Activated T-cell treated with anti-CD3 and anti-CD28 coated beads, Interleukin-2, amount 50 U/mL, for 24 hours (primary cell): ENCODE measurements at regions not wholly inside any gene's neighbourhood (a gene's known extent, or its start where the extent isn't known, plus 50 kb on each side); places are given as distances from the start of the nearest gene placed in this dataset.

ENCODE experiments used
- DNase-seq: peaks from one replicate; pipeline ENCODE4 v3.0.0-alpha.2; 2020
- H3K27ac Mint-ChIP-seq: 2 replicates; pipeline ENCODE4 v1.8.0; 2020; ENCODE audit warnings: mild to moderate bottlenecking, mixed read lengths
- H3K27me3 Mint-ChIP-seq: 2 replicates; pipeline ENCODE4 v1.8.0; 2020; ENCODE audit warnings: mixed read lengths
- H3K36me3 Mint-ChIP-seq: 2 replicates; pipeline ENCODE4 v1.8.0; 2020; ENCODE audit warnings: low read depth, mixed read lengths
- H3K4me1 Mint-ChIP-seq: 2 replicates; pipeline ENCODE4 v1.8.0; 2020; ENCODE audit warnings: low read depth, mixed read lengths
- H3K4me3 Mint-ChIP-seq: 2 replicates; pipeline ENCODE4 v1.8.0; 2020; ENCODE audit warnings: mild to moderate bottlenecking, moderate library complexity, mixed read lengths
- H3K9me3 Mint-ChIP-seq: 2 replicates; pipeline ENCODE4 v1.8.0; 2020; ENCODE audit warnings: mixed read lengths

- DNase-seq, result no peak
- no peaks in the 10 kb centered on the region for H3K36me3 Mint-ChIP-seq
- no peaks in the 10 kb centered on the region for H3K9me3 Mint-ChIP-seq
- H3K4me3 Mint-ChIP-seq, result no peak overlapping the region
- peaks cover 13% of the 10 kb centered on the region for H3K27me3 Mint-ChIP-seq
- peaks cover 2% of the 10 kb centered on the region for H3K4me1 Mint-ChIP-seq
- H3K27ac Mint-ChIP-seq, result no peak overlapping the region
These were observed 687.4 kb downstream of the EPM2A start for GRCh38 chr6:145047891-145048290.

- no peak for DNase-seq
- Mint-ChIP-seq H3K36me3 (no peaks in the 10 kb centered on the region), H3K4me3 (no peak overlapping the region), H3K27ac (no peak overlapping the region), H3K27me3 (peaks cover 14% of the 10 kb centered on the region), H3K4me1 (no peaks in the 10 kb centered on the region), H3K9me3 (no peaks in the 10 kb centered on the region)
These were observed 683.7 kb downstream of the EPM2A start for GRCh38 chr6:145051661-145052060.

- Mint-ChIP-seq H3K27ac (no peak overlapping the region), H3K9me3 (no peaks in the 10 kb centered on the region), H3K27me3 (peaks cover 12% of the 10 kb centered on the region), H3K4me3 (no peak overlapping the region), H3K4me1 (no peaks in the 10 kb centered on the region), H3K36me3 (no peaks in the 10 kb centered on the region)
- no peak for DNase-seq
These were observed 679.8 kb downstream of the EPM2A start for GRCh38 chr6:145055567-145055966.

GRCh38 chr6:145060714-145061113 is 674.6 kb downstream of the EPM2A start:
- no peak overlapping the region for H3K4me3 Mint-ChIP-seq
- no peak overlapping the region for H3K27ac Mint-ChIP-seq
- no peaks in the 10 kb centered on the region for H3K36me3 Mint-ChIP-seq
- H3K27me3 Mint-ChIP-seq, result peaks cover 9% of the 10 kb centered on the region
- H3K4me1 Mint-ChIP-seq, result no peaks in the 10 kb centered on the region
- no peaks in the 10 kb centered on the region for H3K9me3 Mint-ChIP-seq
- DNase-seq, result no peak

DNA sequence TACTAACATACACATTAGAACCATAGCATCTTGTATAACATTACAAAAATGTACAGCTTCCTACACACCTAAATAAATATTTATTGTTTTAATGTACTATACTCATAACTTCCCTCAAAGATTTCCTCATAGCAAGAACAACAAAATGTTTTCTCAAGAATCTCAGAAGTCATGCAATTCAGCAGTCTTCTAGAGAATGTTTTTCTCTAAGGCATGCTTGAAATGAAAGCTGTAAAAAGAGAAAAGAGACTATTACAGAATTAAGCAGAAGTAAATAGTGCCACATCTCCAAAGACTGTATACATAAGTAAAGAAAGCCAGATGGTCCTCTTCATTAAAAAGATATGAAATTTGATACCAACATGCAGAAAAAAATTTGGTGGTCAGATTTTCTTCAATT is 672.2 kb downstream of the EPM2A start:
- Mint-ChIP-seq H3K4me3 (no peak overlapping the region), H3K36me3 (no peaks in the 10 kb centered on the region), H3K27ac (no peak overlapping the region), H3K27me3 (peaks cover 21% of the 10 kb centered on the region), H3K4me1 (no peaks in the 10 kb centered on the region), H3K9me3 (no peaks in the 10 kb centered on the region)
- DNase-seq, result no peak

- Mint-ChIP-seq H3K9me3 (no peaks in the 10 kb centered on the region), H3K4me3 (no peak overlapping the region), H3K36me3 (no peaks in the 10 kb centered on the region), H3K4me1 (no peaks in the 10 kb centered on the region), H3K27me3 (peaks cover 30% of the 10 kb centered on the region), H3K27ac (no peak overlapping the region)
- no peak for DNase-seq
These were observed 667.9 kb downstream of the EPM2A start for GRCh38 chr6:145067430-145067829.

- H3K4me3 Mint-ChIP-seq, result no peak overlapping the region
- H3K9me3 Mint-ChIP-seq, result no peaks in the 10 kb centered on the region
- H3K27me3 Mint-ChIP-seq, result peaks cover 28% of the 10 kb centered on the region
- no peak overlapping the region for H3K27ac Mint-ChIP-seq
- no peaks in the 10 kb centered on the region for H3K36me3 Mint-ChIP-seq
- H3K4me1 Mint-ChIP-seq, result no peaks in the 10 kb centered on the region
- DNase-seq, result no peak
These were observed 666.7 kb downstream of the EPM2A start for GRCh38 chr6:145068577-145068976.

DNA sequence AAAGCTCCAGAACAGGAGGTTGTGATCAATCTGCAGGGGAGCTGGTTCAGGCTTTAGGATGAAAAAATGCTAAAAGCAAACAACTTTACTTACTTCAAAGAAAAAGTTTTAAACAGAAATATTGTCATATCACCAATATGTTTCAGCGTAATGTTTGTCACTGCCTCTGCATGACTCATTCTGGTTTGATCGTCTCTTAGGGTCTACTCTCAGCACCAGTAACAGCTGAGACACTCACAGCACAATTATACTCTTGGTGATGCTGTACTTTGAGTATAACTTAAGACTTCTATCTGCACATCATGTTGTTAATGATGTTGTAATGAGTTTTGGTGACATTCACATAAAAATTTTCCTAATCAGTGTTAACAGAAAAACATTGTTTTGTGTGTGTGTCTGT is 665.4 kb downstream of the EPM2A start:
- Mint-ChIP-seq H3K36me3 (no peaks in the 10 kb centered on the region), H3K4me1 (no peaks in the 10 kb centered on the region), H3K27me3 (peaks cover 30% of the 10 kb centered on the region), H3K9me3 (no peaks in the 10 kb centered on the region), H3K4me3 (no peak overlapping the region), H3K27ac (no peak overlapping the region)
- no peak for DNase-seq

- peaks cover 26% of the 10 kb centered on the region for H3K27me3 Mint-ChIP-seq
- no peak overlapping the region for H3K27ac Mint-ChIP-seq
- no peaks in the 10 kb centered on the region for H3K36me3 Mint-ChIP-seq
- no peaks in the 10 kb centered on the region for H3K9me3 Mint-ChIP-seq
- H3K4me1 Mint-ChIP-seq, result no peaks in the 10 kb centered on the region
- H3K4me3 Mint-ChIP-seq, result no peak overlapping the region
- no peak for DNase-seq
These were observed 664.5 kb downstream of the EPM2A start for GRCh38 chr6:145070791-145071190.

DNA sequence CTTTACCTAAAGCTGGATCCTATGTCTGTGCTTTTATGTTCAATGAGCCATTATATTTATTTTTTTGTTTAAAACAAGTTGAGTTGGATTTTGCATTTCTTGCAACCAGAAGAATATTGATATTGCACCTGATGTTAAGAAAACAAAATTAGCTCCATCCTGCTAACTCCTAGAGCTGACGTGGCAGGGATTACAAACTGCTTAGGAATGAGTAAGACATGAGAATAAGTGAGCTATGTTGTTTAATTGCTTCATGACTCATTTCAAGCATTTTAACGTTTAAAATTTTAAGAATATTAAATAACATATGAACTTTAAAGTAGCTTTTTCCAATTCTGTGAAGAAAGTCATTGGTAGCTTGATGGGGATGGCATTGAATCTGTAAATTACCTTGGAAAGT is 663.5 kb downstream of the EPM2A start:
- Mint-ChIP-seq H3K27me3 (peaks cover 19% of the 10 kb centered on the region), H3K27ac (no peak overlapping the region), H3K9me3 (no peaks in the 10 kb centered on the region), H3K4me3 (no peak overlapping the region), H3K4me1 (no peaks in the 10 kb centered on the region), H3K36me3 (no peaks in the 10 kb centered on the region)
- DNase-seq, result no peak

DNA sequence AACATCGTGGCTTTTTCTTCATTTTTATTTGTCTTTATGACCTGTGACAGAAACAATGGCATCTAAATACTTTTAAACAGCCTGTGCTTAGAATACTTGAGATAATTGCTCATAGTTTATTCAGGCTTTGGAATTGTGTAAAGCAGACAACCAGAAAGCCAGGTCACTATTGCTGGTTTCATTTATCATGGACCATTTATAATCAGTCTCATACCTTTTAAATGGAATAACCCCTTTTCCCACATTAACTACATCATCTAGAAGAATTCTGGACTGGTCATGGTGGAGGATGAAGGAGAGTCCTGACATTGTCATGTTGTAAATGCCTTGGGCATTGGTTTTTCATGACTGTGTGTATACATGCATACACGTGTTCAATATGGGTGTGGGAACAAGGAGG is 661.5 kb downstream of the EPM2A start:
- no peak for DNase-seq
- no peak overlapping the region for H3K27ac Mint-ChIP-seq
- H3K4me1 Mint-ChIP-seq, result no peaks in the 10 kb centered on the region
- no peak overlapping the region for H3K4me3 Mint-ChIP-seq
- H3K27me3 Mint-ChIP-seq, result peaks cover 13% of the 10 kb centered on the region
- no peaks in the 10 kb centered on the region for H3K9me3 Mint-ChIP-seq
- H3K36me3 Mint-ChIP-seq, result no peaks in the 10 kb centered on the region

GRCh38 chr6:145074805-145075204 is 660.5 kb downstream of the EPM2A start:
- Mint-ChIP-seq H3K27ac (no peak overlapping the region), H3K27me3 (peaks cover 8% of the 10 kb centered on the region), H3K4me3 (no peak overlapping the region), H3K9me3 (no peaks in the 10 kb centered on the region), H3K4me1 (no peaks in the 10 kb centered on the region), H3K36me3 (no peaks in the 10 kb centered on the region)
- DNase-seq, result no peak

DNA sequence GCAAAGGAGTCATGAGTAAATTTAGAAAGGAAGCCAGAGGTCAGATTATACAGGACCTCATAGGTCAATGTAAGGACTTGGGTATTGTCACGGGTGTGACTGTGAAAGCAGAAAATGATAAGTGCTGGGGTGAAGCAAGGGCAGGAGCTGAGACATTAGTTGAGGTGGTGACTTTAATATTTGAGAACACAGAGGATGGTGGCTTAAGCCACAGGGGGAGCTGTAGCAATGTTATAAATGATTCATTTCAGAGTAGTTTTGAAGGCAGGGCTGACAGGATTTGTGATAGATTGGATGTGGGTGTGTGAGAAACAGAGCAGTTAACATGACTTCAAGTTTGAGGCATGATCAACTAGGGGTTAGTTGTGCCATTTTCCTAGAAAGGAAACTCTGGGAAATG is 659.9 kb downstream of the EPM2A start:
- Mint-ChIP-seq H3K4me3 (no peak overlapping the region), H3K27me3 (peaks cover 8% of the 10 kb centered on the region), H3K9me3 (no peaks in the 10 kb centered on the region), H3K36me3 (no peaks in the 10 kb centered on the region), H3K4me1 (no peaks in the 10 kb centered on the region), H3K27ac (no peak overlapping the region)
- DNase-seq, result no peak

GRCh38 chr6:145076115-145076841 is 659.0 kb downstream of the EPM2A start:
- Mint-ChIP-seq H3K4me1 (no peaks in the 10 kb centered on the region), H3K27ac (no peak overlapping the region), H3K4me3 (no peak overlapping the region), H3K9me3 (no peaks in the 10 kb centered on the region), H3K27me3 (peaks cover 10% of the 10 kb centered on the region), H3K36me3 (no peaks in the 10 kb centered on the region)
- no peak for DNase-seq

DNA sequence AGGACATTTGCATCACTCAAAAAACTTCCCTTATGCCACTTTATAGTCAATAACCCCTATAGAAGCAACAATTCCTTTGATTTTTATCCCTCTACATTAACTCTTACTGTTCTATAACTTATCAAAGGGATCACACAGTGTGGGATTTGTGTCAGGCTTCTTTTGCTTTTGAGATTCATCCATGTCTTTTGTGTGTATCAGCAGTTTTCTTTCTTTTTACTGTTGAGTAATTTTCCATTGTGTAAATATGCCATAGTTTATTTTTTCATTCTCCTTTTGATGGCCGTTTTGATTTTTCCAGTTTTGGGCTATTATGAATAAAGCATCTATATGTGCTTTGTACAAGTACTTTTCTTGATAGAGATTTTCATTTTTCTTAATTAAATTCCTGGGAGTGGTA is 657.9 kb downstream of the EPM2A start:
- Mint-ChIP-seq H3K27ac (no peak overlapping the region), H3K27me3 (peaks cover 7% of the 10 kb centered on the region), H3K4me3 (no peak overlapping the region), H3K9me3 (no peaks in the 10 kb centered on the region), H3K36me3 (no peaks in the 10 kb centered on the region), H3K4me1 (no peaks in the 10 kb centered on the region)
- no peak for DNase-seq

DNA sequence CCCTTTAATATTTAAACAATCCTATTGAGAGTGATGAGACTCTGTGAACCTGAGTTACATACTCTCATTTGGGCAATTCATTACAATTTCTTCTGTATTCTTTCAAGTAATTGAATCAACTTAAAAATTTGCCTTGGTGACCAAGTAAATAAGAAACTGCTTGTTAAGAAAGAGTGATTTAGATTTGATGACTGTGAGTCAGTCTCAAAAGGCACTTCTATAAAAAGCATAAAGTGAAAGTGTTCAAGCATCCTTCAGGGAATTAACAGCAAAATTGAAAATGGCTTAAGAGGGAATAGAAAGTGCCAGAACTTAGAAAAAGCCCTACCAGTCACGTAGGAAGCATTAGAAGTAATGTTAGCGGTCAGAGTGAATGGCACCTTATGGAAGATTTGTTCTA is 654.7 kb downstream of the EPM2A start:
- no peak overlapping the region for H3K27ac Mint-ChIP-seq
- H3K36me3 Mint-ChIP-seq, result no peaks in the 10 kb centered on the region
- H3K27me3 Mint-ChIP-seq, result peaks cover 4% of the 10 kb centered on the region
- no peak overlapping the region for H3K4me3 Mint-ChIP-seq
- H3K4me1 Mint-ChIP-seq, result no peaks in the 10 kb centered on the region
- no peak for DNase-seq
- H3K9me3 Mint-ChIP-seq, result no peaks in the 10 kb centered on the region
